Muscle of leg (tissue), 3 donors: ENCODE measurements at regions not wholly inside any gene's neighbourhood (a gene's known extent, or its start where the extent isn't known, plus 50 kb on each side); places are given as distances from the start of the nearest gene placed in this dataset.

Experiments used
- DNase-seq: peaks from one replicate; pipeline ENCODE4 v3.0.0; 2013
- H3K27ac ChIP-seq: one replicate; pipeline ENCODE4 v1.5.1; 2013; ENCODE audit warnings: mild to moderate bottlenecking, low read length, control low read depth
- H3K27me3 ChIP-seq: one replicate; pipeline ENCODE4 v1.6.1; 2013; ENCODE audit warnings: low read length; ENCODE audit not compliant: control insufficient read depth, insufficient read depth
- H3K36me3 ChIP-seq: one replicate; pipeline ENCODE4 v1.6.1; 2013; ENCODE audit warnings: low read length; ENCODE audit not compliant: control insufficient read depth, insufficient read depth
- H3K4me1 ChIP-seq: one replicate; pipeline ENCODE4 v1.6.1; 2013; ENCODE audit warnings: low read length; ENCODE audit not compliant: control insufficient read depth, insufficient read depth
- H3K4me3 ChIP-seq: one replicate; pipeline ENCODE4 v1.5.1; 2013; ENCODE audit warnings: low read length, control low read depth
- H3K9me3 ChIP-seq: replicated peaks from 2 replicates; pipeline ENCODE4 v1.6.1; 2013; ENCODE audit warnings: low read depth, low read length; ENCODE audit not compliant: control insufficient read depth
- WGBS: methylation state at CpG from one replicate; pipeline ENCODE4 v1.1.5; 2013; ENCODE audit warnings: missing lambda C conversion rate; ENCODE audit not compliant: insufficient coverage; 5-methylcytosine and 5-hydroxymethylcytosine counted together

- DNase-seq: no peak
- H3K27ac ChIP-seq: no peak overlapping the region
- 57% methylated on average over 8 of the region's 14 CpGs for WGBS
Measured at GRCh38 chr11:71102251-71102995, 150.0 kb downstream of the SHANK2 start.

DNA sequence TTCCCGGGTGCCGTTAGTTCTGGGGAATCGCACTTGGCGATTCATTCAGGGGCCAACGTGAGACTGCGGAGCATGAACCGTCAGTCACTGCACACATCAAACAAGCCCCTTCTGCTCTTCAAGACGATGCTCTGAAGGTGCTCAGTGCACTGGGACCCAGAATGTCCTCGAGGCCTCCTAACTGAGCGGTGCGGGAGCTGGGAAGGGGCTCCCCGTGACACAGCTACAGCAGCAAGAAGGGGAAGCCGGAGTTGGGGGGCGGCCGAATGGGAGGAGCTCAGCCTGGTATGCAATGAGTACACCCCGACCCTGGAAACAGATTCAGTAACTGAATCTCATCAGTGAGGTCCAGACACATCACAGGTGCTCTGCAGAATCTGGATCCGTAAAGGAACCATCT, 150.8 kb downstream of the SHANK2 start:
- no peaks in the 10 kb centered on the region for H3K9me3 ChIP-seq
- H3K27ac ChIP-seq: no peak overlapping the region
- H3K36me3 ChIP-seq: no peaks in the 10 kb centered on the region
- no peak overlapping the region for H3K4me3 ChIP-seq
- H3K27me3 ChIP-seq: peaks cover 4% of the 10 kb centered on the region
- no peak for DNase-seq
- H3K4me1 ChIP-seq: no peaks in the 10 kb centered on the region
- 59% methylated on average over 16 of the region's 17 CpGs for WGBS

More at GRCh38 chr11:71102251-71102995, 150.0 kb downstream of the SHANK2 start:
- Histone ChIP-seq H3K9me3 (no peaks in the 10 kb centered on the region), H3K4me3 (no peak overlapping the region), H3K4me1 (no peaks in the 10 kb centered on the region), H3K36me3 (no peaks in the 10 kb centered on the region), H3K27me3 (peaks cover 4% of the 10 kb centered on the region)

DNA sequence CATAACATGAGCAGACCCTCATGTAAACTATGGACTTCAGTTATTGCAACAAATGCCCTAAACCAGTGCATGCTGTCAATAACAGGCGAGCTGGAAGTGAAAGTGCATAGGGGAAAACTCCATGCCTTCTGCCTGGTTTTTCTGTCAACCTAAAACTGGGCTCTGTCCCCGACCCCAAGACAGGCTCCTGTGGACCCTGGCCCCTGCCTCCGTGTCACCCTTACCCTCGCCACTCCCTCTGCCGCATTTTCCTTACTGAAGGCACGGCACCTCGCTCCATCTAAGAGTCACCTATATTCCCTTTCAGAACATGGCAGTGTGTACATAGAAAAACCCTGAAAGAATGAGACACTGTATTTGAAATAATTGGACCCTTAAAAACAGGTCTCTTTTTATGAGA, 151.3 kb downstream of the SHANK2 start:
- H3K9me3 ChIP-seq: no peaks in the 10 kb centered on the region
- H3K36me3 ChIP-seq: no peaks in the 10 kb centered on the region
- 83% methylated on average over 2 of the region's 7 CpGs for WGBS
- no peaks in the 10 kb centered on the region for H3K4me1 ChIP-seq
- H3K27ac ChIP-seq: no peak overlapping the region
- DNase-seq: no peak
- H3K4me3 ChIP-seq: no peak overlapping the region
- peaks cover 4% of the 10 kb centered on the region for H3K27me3 ChIP-seq

- no peaks in the 10 kb centered on the region for H3K36me3 ChIP-seq
- DNase-seq: no peak
- H3K4me3 ChIP-seq: no peak overlapping the region
- no peaks in the 10 kb centered on the region for H3K4me1 ChIP-seq
- peaks cover 4% of the 10 kb centered on the region for H3K27me3 ChIP-seq
- 72% methylated on average over 6 of the region's 11 CpGs for WGBS
- H3K27ac ChIP-seq: no peak overlapping the region
- no peaks in the 10 kb centered on the region for H3K9me3 ChIP-seq
Measured at GRCh38 chr11:71098776-71099175, 153.6 kb downstream of the SHANK2 start.

GRCh38 chr11:71097506-71098240, 154.7 kb downstream of the SHANK2 start:
- H3K27me3 ChIP-seq: peaks cover 4% of the 10 kb centered on the region
- WGBS: 83% methylated on average over 10 of the region's 12 CpGs
- no peaks in the 10 kb centered on the region for H3K9me3 ChIP-seq
- H3K36me3 ChIP-seq: no peaks in the 10 kb centered on the region
- no peak for DNase-seq
- H3K27ac ChIP-seq: no peak overlapping the region
- H3K4me3 ChIP-seq: no peak overlapping the region
- no peaks in the 10 kb centered on the region for H3K4me1 ChIP-seq

DNA sequence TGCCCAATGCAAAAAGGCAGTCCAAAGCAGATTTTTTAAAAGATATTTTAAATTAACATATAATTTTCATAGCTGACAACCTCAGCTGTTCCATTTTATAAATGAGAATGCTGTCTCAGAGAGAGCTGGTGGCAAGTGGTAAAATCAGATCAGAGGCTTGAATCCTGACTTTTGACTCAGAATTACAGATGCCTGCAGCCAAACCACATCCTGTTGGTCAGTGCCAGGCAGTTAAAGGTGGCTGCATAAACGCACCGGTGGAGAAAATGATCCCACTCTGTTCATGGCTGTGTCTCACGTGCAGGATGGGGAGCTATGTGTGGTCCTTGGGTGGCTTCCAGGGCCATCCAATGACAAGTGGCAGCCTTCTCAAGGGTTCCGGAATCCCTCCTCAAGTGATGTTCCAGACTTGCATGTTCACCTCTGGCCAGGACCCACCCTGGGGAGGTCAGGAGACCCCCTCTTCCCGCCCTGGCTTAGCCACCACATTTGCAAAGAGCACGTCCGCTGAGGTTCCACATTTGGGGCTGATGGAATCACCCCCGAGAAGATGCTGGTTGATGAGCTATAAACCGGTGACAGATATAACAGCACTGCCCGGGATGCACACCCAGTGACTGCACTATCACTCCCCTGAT, 155.5 kb downstream of the SHANK2 start:
- H3K36me3 ChIP-seq: no peaks in the 10 kb centered on the region
- no peak for DNase-seq
- H3K27me3 ChIP-seq: peaks cover 2% of the 10 kb centered on the region
- H3K9me3 ChIP-seq: no peaks in the 10 kb centered on the region
- H3K27ac ChIP-seq: no peak overlapping the region
- no peak overlapping the region for H3K4me3 ChIP-seq
- 68% methylated on average over 8 of the region's 10 CpGs for WGBS
- H3K4me1 ChIP-seq: no peaks in the 10 kb centered on the region

DNA sequence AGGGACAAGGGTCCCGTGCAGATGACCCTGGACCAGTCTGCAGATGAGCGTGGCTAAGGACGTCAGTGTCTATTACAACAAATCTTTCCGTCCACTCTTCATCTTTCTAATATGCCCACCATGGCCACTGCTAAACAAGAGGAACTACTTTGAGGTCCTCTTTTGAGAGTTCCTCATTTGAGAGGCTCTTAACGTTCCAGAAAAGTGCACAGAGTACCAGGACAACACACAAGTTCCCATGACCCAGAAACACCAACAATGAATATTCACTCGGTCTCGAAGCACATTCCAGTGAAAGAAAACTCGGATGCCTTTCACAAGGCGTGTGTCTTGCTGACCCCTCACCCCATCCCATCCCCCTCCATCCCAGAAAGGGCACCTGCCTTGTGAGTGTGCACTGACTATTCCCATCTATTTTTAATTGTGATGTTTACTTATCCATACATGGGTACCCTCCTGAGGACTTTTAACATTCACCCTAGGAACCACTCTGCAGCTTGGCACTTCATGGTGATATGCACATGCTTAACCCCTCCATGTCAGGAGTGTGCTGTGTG, 157.0 kb downstream of the SHANK2 start:
- no peaks in the 10 kb centered on the region for H3K36me3 ChIP-seq

GRCh38 chr11:71094296-71095077, 157.9 kb downstream of the SHANK2 start:
- no peaks in the 10 kb centered on the region for H3K27me3 ChIP-seq
- no peak overlapping the region for H3K27ac ChIP-seq
- no peaks in the 10 kb centered on the region for H3K4me1 ChIP-seq
- 94% methylated on average over 18 of the region's 26 CpGs for WGBS
- no peak for DNase-seq
- H3K9me3 ChIP-seq: no peaks in the 10 kb centered on the region
- H3K4me3 ChIP-seq: no peak overlapping the region
- H3K36me3 ChIP-seq: no peaks in the 10 kb centered on the region

More for the DNA sequence above, 157.0 kb downstream of the SHANK2 start:
- H3K27me3 ChIP-seq: no peaks in the 10 kb centered on the region
- no peaks in the 10 kb centered on the region for H3K9me3 ChIP-seq
- DNase-seq: no peak
- no peak overlapping the region for H3K27ac ChIP-seq
- WGBS: 84% methylated on average over 6 of the region's 9 CpGs
- no peak overlapping the region for H3K4me3 ChIP-seq
- H3K4me1 ChIP-seq: no peaks in the 10 kb centered on the region

DNA sequence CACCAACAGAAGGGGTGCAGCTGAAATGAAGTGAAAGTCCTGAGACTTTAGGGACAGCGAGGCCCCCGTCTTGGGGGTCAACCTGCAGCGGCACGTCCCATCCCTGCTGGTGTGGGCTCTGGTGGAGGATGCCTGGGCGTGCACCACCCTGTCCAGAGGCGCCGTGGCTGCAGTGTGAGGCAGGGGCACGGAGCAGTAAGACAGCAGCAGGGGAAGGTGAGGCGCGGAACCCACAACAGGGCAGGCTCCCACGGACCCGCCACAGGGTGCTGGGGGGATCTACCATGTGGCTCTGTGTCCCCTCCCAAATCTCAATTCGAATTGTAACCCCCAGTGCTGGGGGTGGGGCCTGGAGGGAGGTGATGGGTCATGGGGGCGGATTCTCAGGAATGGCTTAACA, 158.6 kb downstream of the SHANK2 start:
- 98% methylated on average over 6 of the region's 14 CpGs for WGBS
- no peak overlapping the region for H3K27ac ChIP-seq
- H3K27me3 ChIP-seq: no peaks in the 10 kb centered on the region
- DNase-seq: no peak
- no peaks in the 10 kb centered on the region for H3K4me1 ChIP-seq
- H3K9me3 ChIP-seq: no peaks in the 10 kb centered on the region
- no peak overlapping the region for H3K4me3 ChIP-seq
- no peaks in the 10 kb centered on the region for H3K36me3 ChIP-seq
